ENCODE measurements at regions not wholly inside any gene's neighbourhood (a gene's known extent, or its start where the extent isn't known, plus 50 kb on each side); places are given as distances from the start of the nearest gene placed in this dataset.

GRCh38 chr14:89674240-89674639, 257.2 kb upstream of the FOXN3 start:
- Histone ChIP-seq H3K4me3 (ENCODE audit: low read depth, low read length, poor library complexity, severe bottlenecking) (no peak overlapping the region), H4K20me1 (ENCODE audit: insufficient read depth, low read length) (no peaks in the 10 kb centered on the region), H3K9ac (ENCODE audit: low read length) (no peak overlapping the region), H3F3A (ENCODE audit: insufficient read depth, low read length) (no peaks in the 10 kb centered on the region), H3K4me1 (ENCODE audit: insufficient read depth, low read length, severe bottlenecking) (no peaks in the 10 kb centered on the region), H3K79me2 (ENCODE audit: insufficient read depth, low read length) (no peaks in the 10 kb centered on the region), H3K36me3 (ENCODE audit: insufficient read depth, low read length) (no peaks in the 10 kb centered on the region), H3K9me2 (ENCODE audit: low read depth, low read length) (no peaks in the 10 kb centered on the region), H2AFZ (ENCODE audit: low read length) (no peak overlapping the region), H3K4me2 (ENCODE audit: low read length) (no peak overlapping the region), H3K27ac (ENCODE audit: low read depth, low read length, poor library complexity, severe bottlenecking) (no peak overlapping the region), H3K27me3 (ENCODE audit: insufficient read depth, low read length) (no peaks in the 10 kb centered on the region), H3K9me3 (ENCODE audit: low read length) (no peaks in the 10 kb centered on the region)
- TF ChIP-seq CTCF (IDR thresholded peaks at IDR 0.05; ENCODE audit: low read length) (no peak), EZH2 (IDR thresholded peaks at IDR 0.05; ENCODE audit: borderline replicate concordance, low read length) (no peak)

DNA sequence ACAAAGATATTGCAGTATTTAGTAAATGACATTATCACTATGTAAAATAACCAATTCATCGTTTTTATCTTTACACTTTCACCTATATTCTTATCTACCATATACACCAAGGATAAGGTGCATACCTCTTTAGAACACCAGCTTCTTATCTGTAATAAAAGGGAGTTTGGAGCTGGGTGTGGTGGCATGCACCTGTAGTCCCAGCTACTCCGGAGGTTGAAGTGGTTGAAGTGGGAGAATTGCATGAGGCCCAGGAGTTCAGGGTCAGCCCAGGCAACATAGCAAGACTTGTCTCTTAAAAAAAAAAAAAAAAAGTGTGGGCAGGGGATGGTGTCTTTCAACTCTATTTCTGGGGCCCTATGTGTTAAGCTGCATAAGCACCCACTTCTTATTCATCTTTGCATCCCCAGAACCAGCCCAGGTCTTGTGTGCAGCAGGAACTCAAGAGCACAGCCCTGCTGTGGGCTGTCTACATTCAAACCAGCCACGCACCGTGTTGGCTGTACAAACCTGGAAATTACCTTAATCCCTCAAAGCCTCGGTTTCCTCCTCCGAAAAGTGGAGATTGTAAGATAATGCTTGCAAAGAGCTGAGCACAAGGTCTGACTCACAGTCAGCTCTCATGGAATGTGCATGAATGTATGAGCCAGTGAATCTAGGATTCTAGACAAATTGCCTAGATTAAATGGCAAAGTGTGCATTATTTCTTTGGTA, 256.6 kb upstream of the FOXN3 start:
- Histone ChIP-seq H3K79me2 (ENCODE audit: insufficient read depth, low read length) (no peaks in the 10 kb centered on the region), H2AFZ (ENCODE audit: low read length) (no peak overlapping the region), H3K36me3 (ENCODE audit: insufficient read depth, low read length) (no peaks in the 10 kb centered on the region), H3K9ac (ENCODE audit: low read length) (no peak overlapping the region), H3K27me3 (ENCODE audit: insufficient read depth, low read length) (no peaks in the 10 kb centered on the region), H3K27ac (ENCODE audit: low read depth, low read length, poor library complexity, severe bottlenecking) (no peak overlapping the region), H3K4me3 (ENCODE audit: low read depth, low read length, poor library complexity, severe bottlenecking) (no peak overlapping the region), H3K9me2 (ENCODE audit: low read depth, low read length) (no peaks in the 10 kb centered on the region), H3K4me2 (ENCODE audit: low read length) (no peak overlapping the region), H3F3A (ENCODE audit: insufficient read depth, low read length) (no peaks in the 10 kb centered on the region), H3K4me1 (ENCODE audit: insufficient read depth, low read length, severe bottlenecking) (no peaks in the 10 kb centered on the region), H4K20me1 (ENCODE audit: insufficient read depth, low read length) (no peaks in the 10 kb centered on the region), H3K9me3 (ENCODE audit: low read length) (no peaks in the 10 kb centered on the region)
- TF ChIP-seq CTCF (IDR thresholded peaks at IDR 0.05; ENCODE audit: low read length) (no peak), EZH2 (IDR thresholded peaks at IDR 0.05; ENCODE audit: borderline replicate concordance, low read length) (no peak)

DNA sequence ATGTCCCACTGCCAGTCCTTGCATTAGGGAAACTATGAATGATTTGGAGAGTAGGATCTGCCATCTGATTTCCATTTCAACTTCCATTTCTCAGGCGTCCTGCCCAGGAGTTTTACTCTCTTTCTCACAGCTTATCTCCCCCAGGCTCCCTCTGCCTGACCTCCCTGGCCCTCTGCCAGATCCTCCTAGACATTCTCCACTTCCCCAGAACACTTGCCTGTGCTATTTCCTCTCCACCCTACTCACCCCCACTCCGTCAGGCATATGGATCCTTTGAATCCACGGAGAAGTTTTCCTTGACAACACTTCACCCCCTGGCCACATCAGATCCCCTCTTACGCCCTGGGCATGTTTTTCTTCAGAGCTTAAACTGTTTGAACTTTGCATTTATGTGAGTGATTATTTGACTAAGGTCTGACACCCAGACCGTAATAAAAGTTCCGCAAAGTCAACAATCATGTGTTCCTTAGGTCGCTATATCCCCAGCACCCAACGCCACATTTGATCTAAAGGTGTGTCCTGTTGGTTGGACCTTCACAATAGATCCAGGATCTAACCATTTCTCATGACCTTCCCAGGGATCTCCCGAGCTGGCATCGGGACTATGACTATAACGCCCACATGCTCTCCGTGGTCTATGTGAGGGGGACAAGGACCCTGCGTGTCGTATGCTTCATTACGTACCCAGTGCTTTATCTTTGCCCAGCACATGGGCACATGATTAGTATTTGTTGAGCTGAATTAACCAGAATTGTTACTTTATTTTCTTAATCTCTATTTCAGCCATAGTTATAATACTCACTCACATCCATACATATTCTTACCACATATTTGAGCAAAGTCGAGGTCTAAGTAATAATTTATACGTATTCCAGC, 255.8 kb upstream of the FOXN3 start:
- no peaks in the 10 kb centered on the region for H3K9me3 ChIP-seq (ENCODE audit: low read length)
- no peaks in the 10 kb centered on the region for H3K79me2 ChIP-seq (ENCODE audit: insufficient read depth, low read length)
- no peak overlapping the region for H2AFZ ChIP-seq (ENCODE audit: low read length)
- no peaks in the 10 kb centered on the region for H4K20me1 ChIP-seq (ENCODE audit: insufficient read depth, low read length)
- no peaks in the 10 kb centered on the region for H3K9me2 ChIP-seq (ENCODE audit: low read depth, low read length)
- H3K4me3 ChIP-seq (ENCODE audit: low read depth, low read length, poor library complexity, severe bottlenecking), result no peak overlapping the region
- H3K4me1 ChIP-seq (ENCODE audit: insufficient read depth, low read length, severe bottlenecking), result no peaks in the 10 kb centered on the region
- H3F3A ChIP-seq (ENCODE audit: insufficient read depth, low read length), result no peaks in the 10 kb centered on the region
- H3K27me3 ChIP-seq (ENCODE audit: insufficient read depth, low read length), result no peaks in the 10 kb centered on the region
- TF ChIP-seq EZH2 (IDR thresholded peaks at IDR 0.05; ENCODE audit: borderline replicate concordance, low read length), result no peak
- no peak for TF ChIP-seq CTCF (IDR thresholded peaks at IDR 0.05; ENCODE audit: low read length)
- no peaks in the 10 kb centered on the region for H3K36me3 ChIP-seq (ENCODE audit: insufficient read depth, low read length)
- no peak overlapping the region for H3K4me2 ChIP-seq (ENCODE audit: low read length)
- H3K27ac ChIP-seq (ENCODE audit: low read depth, low read length, poor library complexity, severe bottlenecking), result no peak overlapping the region
- H3K9ac ChIP-seq (ENCODE audit: low read length), result no peak overlapping the region

Measured in OCI-LY1 (cell line).